ENCODE measurements at regions not wholly inside any gene's neighbourhood (a gene's known extent, or its start where the extent isn't known, plus 50 kb on each side); places are given as distances from the start of the nearest gene placed in this dataset.

DNA sequence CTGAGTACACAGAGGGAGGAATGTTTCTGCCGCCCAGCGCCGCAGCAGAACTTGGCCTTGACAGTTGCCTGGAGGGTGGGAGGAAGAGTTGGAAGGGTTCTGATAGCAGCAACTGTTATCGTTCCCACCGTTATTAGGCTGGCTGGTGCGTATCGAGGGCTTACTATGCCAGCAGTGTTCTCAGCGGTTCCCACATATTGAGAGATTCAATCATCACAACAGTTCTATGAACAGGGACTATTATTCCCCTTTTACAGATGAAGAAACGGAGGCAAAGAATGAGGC, 380.1 kb upstream of the SULF2 start:
- Histone ChIP-seq H3K79me2 (ENCODE audit: control insufficient read depth, insufficient read depth, low read length) (no peaks in the 10 kb centered on the region), H3K9ac (ENCODE audit: control insufficient read depth, insufficient read depth, low read length) (no peak overlapping the region), H3K36me3 (ENCODE audit: control insufficient read depth in 2 of 2, insufficient read depth in 2 of 2, low read length in 1 of 2) (no peaks in the 10 kb centered on the region), H4K20me1 (ENCODE audit: control insufficient read depth, insufficient read depth) (no peaks in the 10 kb centered on the region), H3K27me3 (replicated peaks in 1 of 2; ENCODE audit: control insufficient read depth in 2 of 2, insufficient read depth in 2 of 2, low read length in 1 of 2) (no peaks in the 10 kb centered on the region; a peak in 2 of 4 replicates), H2AFZ (ENCODE audit: control insufficient read depth, low read depth, low read length) (no peak overlapping the region), H3K27ac (ENCODE audit: control insufficient read depth, insufficient read depth) (no peak overlapping the region), H3K4me2 (ENCODE audit: control insufficient read depth, insufficient read depth) (no peak overlapping the region), H3K4me3 (no peak overlapping the region), H3K9me3 (replicated peaks; ENCODE audit: control insufficient read depth, insufficient read depth, low read length) (no peaks in the 10 kb centered on the region), H3K4me1 (ENCODE audit: control insufficient read depth, insufficient read depth, low read length) (no peaks in the 10 kb centered on the region)
- RAD21 ChIA-PET (ENCODE audit: unreplicated experiment) = no interaction called here
- POLR2A ChIA-PET = no interaction called here
- in situ Hi-C loops (cut with MboI) (no loop called here), intact Hi-C loops (cut with micrococcal nuclease; ENCODE audit: unreplicated experiment) (no loop called here)
- TF ChIP-seq, protein P1, sequence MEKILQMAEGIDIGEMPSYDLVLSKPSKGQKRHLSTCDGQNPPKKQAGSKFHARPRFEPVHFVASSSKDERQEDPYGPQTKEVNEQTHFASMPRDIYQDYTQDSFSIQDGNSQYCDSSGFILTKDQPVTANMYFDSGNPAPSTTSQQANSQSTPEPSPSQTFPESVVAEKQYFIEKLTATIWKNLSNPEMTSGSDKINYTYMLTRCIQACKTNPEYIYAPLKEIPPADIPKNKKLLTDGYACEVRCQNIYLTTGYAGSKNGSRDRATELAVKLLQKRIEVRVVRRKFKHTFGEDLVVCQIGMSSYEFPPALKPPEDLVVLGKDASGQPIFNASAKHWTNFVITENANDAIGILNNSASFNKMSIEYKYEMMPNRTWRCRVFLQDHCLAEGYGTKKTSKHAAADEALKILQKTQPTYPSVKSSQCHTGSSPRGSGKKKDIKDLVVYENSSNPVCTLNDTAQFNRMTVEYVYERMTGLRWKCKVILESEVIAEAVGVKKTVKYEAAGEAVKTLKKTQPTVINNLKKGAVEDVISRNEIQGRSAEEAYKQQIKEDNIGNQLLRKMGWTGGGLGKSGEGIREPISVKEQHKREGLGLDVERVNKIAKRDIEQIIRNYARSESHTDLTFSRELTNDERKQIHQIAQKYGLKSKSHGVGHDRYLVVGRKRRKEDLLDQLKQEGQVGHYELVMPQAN (conservative IDR thresholded peaks at IDR 0.05) = no peak
- no peak for TF ChIP-seq SMAD5 (IDR thresholded peaks at IDR 0.05; ENCODE audit: low read depth)
- no peak for TF ChIP-seq SREBF2 (IDR thresholded peaks at IDR 0.05; ENCODE audit: low read length)
- no peak for TF ChIP-seq SREBF1 (IDR thresholded peaks at IDR 0.05; ENCODE audit: low read length)
- no peak for TF ChIP-seq HDAC2 (IDR thresholded peaks at IDR 0.05)
- TF ChIP-seq, protein P2, sequence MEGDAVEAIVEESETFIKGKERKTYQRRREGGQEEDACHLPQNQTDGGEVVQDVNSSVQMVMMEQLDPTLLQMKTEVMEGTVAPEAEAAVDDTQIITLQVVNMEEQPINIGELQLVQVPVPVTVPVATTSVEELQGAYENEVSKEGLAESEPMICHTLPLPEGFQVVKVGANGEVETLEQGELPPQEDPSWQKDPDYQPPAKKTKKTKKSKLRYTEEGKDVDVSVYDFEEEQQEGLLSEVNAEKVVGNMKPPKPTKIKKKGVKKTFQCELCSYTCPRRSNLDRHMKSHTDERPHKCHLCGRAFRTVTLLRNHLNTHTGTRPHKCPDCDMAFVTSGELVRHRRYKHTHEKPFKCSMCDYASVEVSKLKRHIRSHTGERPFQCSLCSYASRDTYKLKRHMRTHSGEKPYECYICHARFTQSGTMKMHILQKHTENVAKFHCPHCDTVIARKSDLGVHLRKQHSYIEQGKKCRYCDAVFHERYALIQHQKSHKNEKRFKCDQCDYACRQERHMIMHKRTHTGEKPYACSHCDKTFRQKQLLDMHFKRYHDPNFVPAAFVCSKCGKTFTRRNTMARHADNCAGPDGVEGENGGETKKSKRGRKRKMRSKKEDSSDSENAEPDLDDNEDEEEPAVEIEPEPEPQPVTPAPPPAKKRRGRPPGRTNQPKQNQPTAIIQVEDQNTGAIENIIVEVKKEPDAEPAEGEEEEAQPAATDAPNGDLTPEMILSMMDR (IDR thresholded peaks at IDR 0.05 in 2 of 3, conservative IDR thresholded peaks at IDR 0.05 in 1 of 3; ENCODE audit: control insufficient read depth in 2 of 3, extremely low read depth in 1 of 3, insufficient read depth in 1 of 3, low read depth in 3 of 3, low read length in 3 of 3) = no peak
- no peak for TF ChIP-seq POLR2A (IDR thresholded peaks at IDR 0.05; ENCODE audit: low read depth, low read length)
- TF ChIP-seq, protein P3, sequence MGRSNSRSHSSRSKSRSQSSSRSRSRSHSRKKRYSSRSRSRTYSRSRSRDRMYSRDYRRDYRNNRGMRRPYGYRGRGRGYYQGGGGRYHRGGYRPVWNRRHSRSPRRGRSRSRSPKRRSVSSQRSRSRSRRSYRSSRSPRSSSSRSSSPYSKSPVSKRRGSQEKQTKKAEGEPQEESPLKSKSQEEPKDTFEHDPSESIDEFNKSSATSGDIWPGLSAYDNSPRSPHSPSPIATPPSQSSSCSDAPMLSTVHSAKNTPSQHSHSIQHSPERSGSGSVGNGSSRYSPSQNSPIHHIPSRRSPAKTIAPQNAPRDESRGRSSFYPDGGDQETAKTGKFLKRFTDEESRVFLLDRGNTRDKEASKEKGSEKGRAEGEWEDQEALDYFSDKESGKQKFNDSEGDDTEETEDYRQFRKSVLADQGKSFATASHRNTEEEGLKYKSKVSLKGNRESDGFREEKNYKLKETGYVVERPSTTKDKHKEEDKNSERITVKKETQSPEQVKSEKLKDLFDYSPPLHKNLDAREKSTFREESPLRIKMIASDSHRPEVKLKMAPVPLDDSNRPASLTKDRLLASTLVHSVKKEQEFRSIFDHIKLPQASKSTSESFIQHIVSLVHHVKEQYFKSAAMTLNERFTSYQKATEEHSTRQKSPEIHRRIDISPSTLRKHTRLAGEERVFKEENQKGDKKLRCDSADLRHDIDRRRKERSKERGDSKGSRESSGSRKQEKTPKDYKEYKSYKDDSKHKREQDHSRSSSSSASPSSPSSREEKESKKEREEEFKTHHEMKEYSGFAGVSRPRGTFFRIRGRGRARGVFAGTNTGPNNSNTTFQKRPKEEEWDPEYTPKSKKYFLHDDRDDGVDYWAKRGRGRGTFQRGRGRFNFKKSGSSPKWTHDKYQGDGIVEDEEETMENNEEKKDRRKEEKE (IDR thresholded peaks at IDR 0.05) = no peak
- no peak for TF ChIP-seq TBL1XR1 (IDR thresholded peaks at IDR 0.05; ENCODE audit: low read depth, low read length)
- TF ChIP-seq, protein P4, sequence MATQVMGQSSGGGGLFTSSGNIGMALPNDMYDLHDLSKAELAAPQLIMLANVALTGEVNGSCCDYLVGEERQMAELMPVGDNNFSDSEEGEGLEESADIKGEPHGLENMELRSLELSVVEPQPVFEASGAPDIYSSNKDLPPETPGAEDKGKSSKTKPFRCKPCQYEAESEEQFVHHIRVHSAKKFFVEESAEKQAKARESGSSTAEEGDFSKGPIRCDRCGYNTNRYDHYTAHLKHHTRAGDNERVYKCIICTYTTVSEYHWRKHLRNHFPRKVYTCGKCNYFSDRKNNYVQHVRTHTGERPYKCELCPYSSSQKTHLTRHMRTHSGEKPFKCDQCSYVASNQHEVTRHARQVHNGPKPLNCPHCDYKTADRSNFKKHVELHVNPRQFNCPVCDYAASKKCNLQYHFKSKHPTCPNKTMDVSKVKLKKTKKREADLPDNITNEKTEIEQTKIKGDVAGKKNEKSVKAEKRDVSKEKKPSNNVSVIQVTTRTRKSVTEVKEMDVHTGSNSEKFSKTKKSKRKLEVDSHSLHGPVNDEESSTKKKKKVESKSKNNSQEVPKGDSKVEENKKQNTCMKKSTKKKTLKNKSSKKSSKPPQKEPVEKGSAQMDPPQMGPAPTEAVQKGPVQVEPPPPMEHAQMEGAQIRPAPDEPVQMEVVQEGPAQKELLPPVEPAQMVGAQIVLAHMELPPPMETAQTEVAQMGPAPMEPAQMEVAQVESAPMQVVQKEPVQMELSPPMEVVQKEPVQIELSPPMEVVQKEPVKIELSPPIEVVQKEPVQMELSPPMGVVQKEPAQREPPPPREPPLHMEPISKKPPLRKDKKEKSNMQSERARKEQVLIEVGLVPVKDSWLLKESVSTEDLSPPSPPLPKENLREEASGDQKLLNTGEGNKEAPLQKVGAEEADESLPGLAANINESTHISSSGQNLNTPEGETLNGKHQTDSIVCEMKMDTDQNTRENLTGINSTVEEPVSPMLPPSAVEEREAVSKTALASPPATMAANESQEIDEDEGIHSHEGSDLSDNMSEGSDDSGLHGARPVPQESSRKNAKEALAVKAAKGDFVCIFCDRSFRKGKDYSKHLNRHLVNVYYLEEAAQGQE (IDR thresholded peaks at IDR 0.05; ENCODE audit: low read depth, low read length) = no peak
- CTCF ChIA-PET = no interaction called here
- SMC1A ChIA-PET (ENCODE audit: uncharacterized antibody, unreplicated experiment) = no interaction called here
- ATAC-seq (no peak), FAIRE-seq (no peak), DNase-seq (ENCODE audit: low read depth, low spot score) (no peak)
- WGBS (ENCODE audit: insufficient coverage, insufficient replicate concordance, low lambda C conversion rate, missing lambda C conversion rate) = 54% methylated on average over 8 of the region's 9 CpGs
- BruUV-seq (replicated peaks) = no TSS peak
